WTC11 (cell line): ENCODE measurements at regions not wholly inside any gene's neighbourhood (a gene's known extent, or its start where the extent isn't known, plus 50 kb on each side); places are given as distances from the start of the nearest gene placed in this dataset.

ENCODE experiments used
- ATAC-seq: fragments of 200-7000 bp; cut with Tn5 transposase; 2 replicates; pipeline ENCODE4 v1.10.0; 2021; ENCODE audit warnings: mild to moderate bottlenecking, moderate library complexity
- CTCF ChIA-PET: fragments of 300-600 bp; sonication (Branson Sonifier 250); formaldehyde crosslinking; loops from one replicate; lab custom pipeline; 2021; ENCODE audit warnings: antibody characterized with exemption; lab: Charles Lee
- POLR2A ChIA-PET: fragments of 350-600 bp; sonication (Branson Sonifier 250); formaldehyde crosslinking; loops from one replicate; lab custom pipeline; 2021; ENCODE audit warnings: antibody characterized with exemption; lab: Charles Lee
- DNase-seq: peaks from one replicate; pipeline ENCODE4 v3.0.0; 2021; ENCODE audit warnings: low spot score
- H3K27ac Mint-ChIP-seq: 2 replicates; pipeline ENCODE4 v1.8.0; 2021; ENCODE audit warnings: mixed read lengths
- H3K27me3 Mint-ChIP-seq: 2 replicates; pipeline ENCODE4 v1.8.0; 2021; ENCODE audit warnings: low read depth, mild to moderate bottlenecking, moderate library complexity, mixed read lengths
- H3K36me3 Mint-ChIP-seq: 2 replicates; pipeline ENCODE4 v1.8.0; 2021; ENCODE audit warnings: mixed read lengths
- H3K4me1 Mint-ChIP-seq: 2 replicates; pipeline ENCODE4 v1.8.0; 2022; ENCODE audit warnings: mixed read lengths
- H3K4me3 Mint-ChIP-seq: 2 replicates; pipeline ENCODE4 v1.8.0; 2021; ENCODE audit warnings: mild to moderate bottlenecking, moderate library complexity, mixed read lengths
- H3K9me3 Mint-ChIP-seq: 2 replicates; pipeline ENCODE4 v1.8.0; 2021; ENCODE audit warnings: mixed read lengths
- ATF1 ChIP-seq: sonication (generic); formaldehyde crosslinking; IDR thresholded peaks from 2 replicates; pipeline ENCODE4 v1.8.1; 2023; ENCODE audit warnings: mild to moderate bottlenecking, moderate library complexity, missing genetic modification reagents
- CREB1 ChIP-seq: sonication (generic); formaldehyde crosslinking; IDR thresholded peaks from 2 replicates; pipeline ENCODE4 v1.8.0; 2023; ENCODE audit warnings: mild to moderate bottlenecking, missing genetic modification reagents
- ELF4 ChIP-seq: sonication (generic); formaldehyde crosslinking; IDR thresholded peaks from 2 replicates; pipeline ENCODE4 v1.8.1; 2022; ENCODE audit warnings: low read depth, mild to moderate bottlenecking, moderate library complexity, missing genetic modification reagents
- FOXJ3 ChIP-seq: sonication (generic); formaldehyde crosslinking; IDR thresholded peaks from 2 replicates; pipeline ENCODE4 v1.9.0; 2021; ENCODE audit warnings: missing genetic modification reagents, mild to moderate bottlenecking, borderline replicate concordance
- GRHL2 ChIP-seq: fragments of 250-450 bp; sonication (Bioruptor Pico); IDR thresholded peaks from 2 replicates; pipeline ENCODE4 v1.8.0; 2022; ENCODE audit warnings: mild to moderate bottlenecking, moderate library complexity; ENCODE audit not compliant: insufficient replicate concordance, severe bottlenecking
- OVOL2 ChIP-seq: fragments of 250-450 bp; sonication (Bioruptor Pico); IDR thresholded peaks from 2 replicates; pipeline ENCODE4 v1.9.0; 2021; ENCODE audit warnings: mild to moderate bottlenecking, borderline replicate concordance
- SMAD4 ChIP-seq: sonication (generic); formaldehyde crosslinking; IDR thresholded peaks from 2 replicates; pipeline ENCODE4 v1.8.0; 2022; ENCODE audit warnings: mild to moderate bottlenecking, missing genetic modification reagents
- ZBTB21 ChIP-seq: sonication (generic); formaldehyde crosslinking; IDR thresholded peaks from 2 replicates; pipeline ENCODE4 v1.8.1; 2023; ENCODE audit warnings: mild to moderate bottlenecking, missing genetic modification reagents, borderline replicate concordance
- ZNF317 ChIP-seq: sonication (generic); formaldehyde crosslinking; IDR thresholded peaks from 2 replicates; pipeline ENCODE4 v1.8.1; 2023; ENCODE audit warnings: low read depth, mild to moderate bottlenecking, moderate library complexity, missing genetic modification reagents, borderline replicate concordance
- ZNF416 ChIP-seq: fragments of 250-450 bp; sonication (Bioruptor Pico); IDR thresholded peaks from 2 replicates; pipeline ENCODE4 v1.9.0; 2021; ENCODE audit warnings: mild to moderate bottlenecking, inconsistent platforms
- ZNF671 ChIP-seq: fragments of 250-450 bp; sonication (Bioruptor Pico); IDR thresholded peaks from 2 replicates; pipeline ENCODE4 v1.8.0; 2021; ENCODE audit warnings: mild to moderate bottlenecking
- TF ChIP-seq, protein P1 (sequence below): sonication (generic); formaldehyde crosslinking; IDR thresholded peaks from 2 replicates; pipeline ENCODE4 v1.8.0; 2023; ENCODE audit warnings: missing genetic modification reagents, mild to moderate bottlenecking, borderline replicate concordance
- TF ChIP-seq, protein P2 (sequence below): sonication (generic); formaldehyde crosslinking; IDR thresholded peaks from 2 replicates; pipeline ENCODE4 v1.8.1; 2023; ENCODE audit warnings: mild to moderate bottlenecking, missing genetic modification reagents, moderate library complexity
- TF ChIP-seq, protein P3 (sequence below): sonication (generic); formaldehyde crosslinking; IDR thresholded peaks from 2 replicates; pipeline ENCODE4 v1.8.0; 2022; ENCODE audit warnings: mild to moderate bottlenecking, missing genetic modification reagents
- TF ChIP-seq, protein P4 (sequence below): fragments of 250-450 bp; sonication (Bioruptor Pico); IDR thresholded peaks from 2 replicates; pipeline ENCODE4 v1.9.0; 2021; ENCODE audit warnings: moderate library complexity, mild to moderate bottlenecking, inconsistent platforms, borderline replicate concordance

DNA sequence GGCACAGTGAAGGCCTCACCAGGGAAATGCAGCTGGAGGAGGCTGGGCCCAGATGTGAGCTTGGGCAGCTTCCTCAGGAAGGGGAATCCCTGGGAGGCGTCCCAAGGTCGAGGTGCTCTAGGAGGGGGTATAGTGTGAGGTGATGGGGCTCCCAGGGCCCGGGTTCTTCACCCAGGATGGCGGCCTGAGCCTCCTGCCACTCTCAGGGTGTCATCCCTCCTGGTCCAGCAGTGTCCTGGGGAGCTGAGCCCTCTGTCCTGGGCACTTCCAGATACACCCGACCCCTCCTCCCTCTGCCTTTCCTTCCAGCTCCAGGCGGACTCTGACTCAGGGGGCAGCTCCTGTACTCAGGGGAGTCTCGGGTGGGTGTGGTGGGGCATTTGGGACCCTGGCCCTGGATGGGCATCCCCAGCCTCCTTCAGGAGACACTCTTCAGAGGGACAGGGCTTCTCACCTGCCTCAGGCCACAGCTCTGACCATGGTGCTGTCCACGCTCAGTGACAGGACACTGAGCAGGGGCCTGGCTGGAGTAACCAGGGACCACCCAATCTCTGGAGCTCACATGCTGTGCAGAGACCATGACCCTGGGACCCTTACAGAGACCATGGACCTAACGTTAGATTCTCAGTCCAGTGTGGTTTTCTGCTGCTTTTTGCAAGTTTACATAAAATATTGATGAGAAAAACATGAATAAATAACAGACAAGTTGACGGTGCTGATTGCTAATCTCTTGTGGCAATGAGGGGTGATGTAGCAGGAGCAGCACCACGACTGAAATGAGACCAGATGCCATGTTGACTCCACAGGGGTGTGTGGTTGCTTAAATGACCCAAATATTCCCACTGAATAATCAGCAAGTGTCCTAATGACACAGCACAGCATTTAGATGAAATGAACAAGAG, 101.9 kb downstream of the GGTLC2 start:
- Mint-ChIP-seq H3K36me3 (no peaks in the 10 kb centered on the region), H3K4me1 (peaks cover 19% of the 10 kb centered on the region), H3K27me3 (peaks cover 91% of the 10 kb centered on the region), H3K27ac (no peak overlapping the region)
- POLR2A ChIA-PET: no interaction called here
- TF ChIP-seq ZNF416 (CRISPR knock-in tag) (no peak), SMAD4 (no peak)
- TF ChIP-seq, protein P1, sequence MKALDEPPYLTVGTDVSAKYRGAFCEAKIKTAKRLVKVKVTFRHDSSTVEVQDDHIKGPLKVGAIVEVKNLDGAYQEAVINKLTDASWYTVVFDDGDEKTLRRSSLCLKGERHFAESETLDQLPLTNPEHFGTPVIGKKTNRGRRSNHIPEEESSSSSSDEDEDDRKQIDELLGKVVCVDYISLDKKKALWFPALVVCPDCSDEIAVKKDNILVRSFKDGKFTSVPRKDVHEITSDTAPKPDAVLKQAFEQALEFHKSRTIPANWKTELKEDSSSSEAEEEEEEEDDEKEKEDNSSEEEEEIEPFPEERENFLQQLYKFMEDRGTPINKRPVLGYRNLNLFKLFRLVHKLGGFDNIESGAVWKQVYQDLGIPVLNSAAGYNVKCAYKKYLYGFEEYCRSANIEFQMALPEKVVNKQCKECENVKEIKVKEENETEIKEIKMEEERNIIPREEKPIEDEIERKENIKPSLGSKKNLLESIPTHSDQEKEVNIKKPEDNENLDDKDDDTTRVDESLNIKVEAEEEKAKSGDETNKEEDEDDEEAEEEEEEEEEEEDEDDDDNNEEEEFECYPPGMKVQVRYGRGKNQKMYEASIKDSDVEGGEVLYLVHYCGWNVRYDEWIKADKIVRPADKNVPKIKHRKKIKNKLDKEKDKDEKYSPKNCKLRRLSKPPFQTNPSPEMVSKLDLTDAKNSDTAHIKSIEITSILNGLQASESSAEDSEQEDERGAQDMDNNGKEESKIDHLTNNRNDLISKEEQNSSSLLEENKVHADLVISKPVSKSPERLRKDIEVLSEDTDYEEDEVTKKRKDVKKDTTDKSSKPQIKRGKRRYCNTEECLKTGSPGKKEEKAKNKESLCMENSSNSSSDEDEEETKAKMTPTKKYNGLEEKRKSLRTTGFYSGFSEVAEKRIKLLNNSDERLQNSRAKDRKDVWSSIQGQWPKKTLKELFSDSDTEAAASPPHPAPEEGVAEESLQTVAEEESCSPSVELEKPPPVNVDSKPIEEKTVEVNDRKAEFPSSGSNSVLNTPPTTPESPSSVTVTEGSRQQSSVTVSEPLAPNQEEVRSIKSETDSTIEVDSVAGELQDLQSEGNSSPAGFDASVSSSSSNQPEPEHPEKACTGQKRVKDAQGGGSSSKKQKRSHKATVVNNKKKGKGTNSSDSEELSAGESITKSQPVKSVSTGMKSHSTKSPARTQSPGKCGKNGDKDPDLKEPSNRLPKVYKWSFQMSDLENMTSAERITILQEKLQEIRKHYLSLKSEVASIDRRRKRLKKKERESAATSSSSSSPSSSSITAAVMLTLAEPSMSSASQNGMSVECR (CRISPR knock-in tag): no peak
- TF ChIP-seq, protein P2, sequence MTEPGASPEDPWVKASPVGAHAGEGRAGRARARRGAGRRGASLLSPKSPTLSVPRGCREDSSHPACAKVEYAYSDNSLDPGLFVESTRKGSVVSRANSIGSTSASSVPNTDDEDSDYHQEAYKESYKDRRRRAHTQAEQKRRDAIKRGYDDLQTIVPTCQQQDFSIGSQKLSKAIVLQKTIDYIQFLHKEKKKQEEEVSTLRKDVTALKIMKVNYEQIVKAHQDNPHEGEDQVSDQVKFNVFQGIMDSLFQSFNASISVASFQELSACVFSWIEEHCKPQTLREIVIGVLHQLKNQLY (CRISPR knock-in tag): no peak
- TF ChIP-seq, all 79 proteins: peak for 0
- Mint-ChIP-seq H3K9me3 (no peaks in the 10 kb centered on the region), H3K4me3 (no peak overlapping the region)
- ATAC-seq (no peak), DNase-seq (no peak)
- CTCF ChIA-PET: interaction anchor here (0.7 to 4.9 kb wide), 53 partner anchors 7 to 809 kb away, joined by 3 to 58 read pairs (median 6); no protein-coding TSS in a partner anchor

DNA sequence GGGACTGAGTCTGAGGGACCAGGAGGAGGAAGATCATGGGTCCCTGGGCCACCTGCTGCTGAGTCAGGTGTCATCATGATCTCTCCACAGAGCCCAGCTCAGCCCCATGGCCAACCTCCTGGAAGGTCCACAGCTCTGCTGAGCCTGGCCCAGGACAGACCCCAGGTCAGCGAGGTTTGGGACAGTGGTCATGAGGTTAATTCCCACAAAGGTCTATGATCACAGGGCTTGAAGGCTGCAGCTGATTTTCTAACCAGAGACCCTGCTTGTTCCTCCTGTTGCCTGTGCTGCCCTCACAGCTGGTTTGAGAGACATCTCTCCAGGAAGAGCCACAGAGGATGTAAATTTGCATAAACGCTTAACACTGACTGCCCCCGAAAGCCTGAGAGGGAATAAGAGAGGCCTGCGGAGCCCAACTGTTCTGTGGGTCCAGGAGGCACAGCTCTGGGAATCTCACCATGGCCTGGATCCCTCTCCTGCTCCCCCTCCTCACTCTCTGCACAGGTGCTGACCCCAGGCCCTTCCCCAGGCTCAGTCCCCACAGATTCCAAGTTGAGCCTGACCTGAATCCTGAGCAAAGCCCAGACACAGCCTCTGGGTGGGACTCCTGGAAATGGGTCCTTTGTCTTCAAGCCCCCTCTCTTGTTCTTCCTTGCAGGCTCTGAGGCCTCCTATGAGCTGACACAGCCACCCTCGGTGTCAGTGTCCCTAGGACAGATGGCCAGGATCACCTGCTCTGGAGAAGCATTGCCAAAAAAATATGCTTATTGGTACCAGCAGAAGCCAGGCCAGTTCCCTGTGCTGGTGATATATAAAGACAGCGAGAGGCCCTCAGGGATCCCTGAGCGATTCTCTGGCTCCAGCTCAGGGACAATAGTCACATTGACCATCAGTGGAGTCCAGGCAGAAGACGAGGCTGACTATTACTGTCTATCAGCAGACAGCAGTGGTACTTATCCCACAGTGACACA, 102.8 kb downstream of the GGTLC2 start:
- ChIA-PET CTCF (interaction anchor here (0.7 to 4.8 kb wide), 15 partner anchors 13 to 323 kb away, joined by 3 to 58 read pairs (median 5); no protein-coding TSS in a partner anchor), POLR2A (no interaction called here)
- no peaks in the 10 kb centered on the region for H3K9me3 Mint-ChIP-seq
- ATAC-seq: no peak; the same call in 1 of the 2 replicates
- H3K27ac Mint-ChIP-seq: no peak overlapping the region
- H3K4me1 Mint-ChIP-seq: peaks cover 19% of the 10 kb centered on the region
- H3K27me3 Mint-ChIP-seq: peaks cover 90% of the 10 kb centered on the region
- H3K36me3 Mint-ChIP-seq: no peaks in the 10 kb centered on the region
- no peak for TF ChIP-seq ZNF317 (CRISPR knock-in tag)
- TF ChIP-seq, protein P1 (CRISPR knock-in tag): no peak
- DNase-seq: no peak
- H3K4me3 Mint-ChIP-seq: no peak overlapping the region

DNA sequence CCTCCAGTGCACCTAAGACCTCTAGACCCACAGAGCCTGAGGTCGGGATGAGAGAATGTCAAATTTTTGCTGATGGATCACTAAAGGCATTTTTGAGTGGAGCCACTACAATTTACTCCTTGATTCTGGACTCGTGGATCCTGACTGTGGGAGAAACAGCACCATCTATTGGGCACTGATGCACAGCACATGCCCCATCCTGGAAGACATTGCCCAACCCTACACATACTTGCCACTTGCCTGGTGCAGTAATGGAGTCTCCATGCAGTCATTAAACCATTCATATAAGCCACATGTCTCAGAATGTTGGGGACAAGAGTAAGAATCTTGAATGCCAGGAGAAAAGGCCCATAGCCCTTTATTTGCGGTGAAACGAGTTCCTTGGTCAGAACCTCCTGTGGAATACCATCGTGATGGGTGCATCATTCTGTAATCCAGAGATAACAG, 103.9 kb downstream of the GGTLC2 start:
- Mint-ChIP-seq H3K27ac (no peak overlapping the region), H3K4me3 (no peak overlapping the region), H3K4me1 (peaks cover 19% of the 10 kb centered on the region), H3K27me3 (peaks cover 90% of the 10 kb centered on the region), H3K36me3 (no peaks in the 10 kb centered on the region), H3K9me3 (no peaks in the 10 kb centered on the region)
- peak; percentile 68 for ATAC-seq
- DNase-seq: peak; percentile 51
- POLR2A ChIA-PET: no interaction called here
- CTCF ChIA-PET: interaction anchor here (1.0 kb wide), 1 partner anchor 28 kb away, joined by 4 read pairs; no protein-coding TSS in a partner anchor
- TF ChIP-seq, protein P3, sequence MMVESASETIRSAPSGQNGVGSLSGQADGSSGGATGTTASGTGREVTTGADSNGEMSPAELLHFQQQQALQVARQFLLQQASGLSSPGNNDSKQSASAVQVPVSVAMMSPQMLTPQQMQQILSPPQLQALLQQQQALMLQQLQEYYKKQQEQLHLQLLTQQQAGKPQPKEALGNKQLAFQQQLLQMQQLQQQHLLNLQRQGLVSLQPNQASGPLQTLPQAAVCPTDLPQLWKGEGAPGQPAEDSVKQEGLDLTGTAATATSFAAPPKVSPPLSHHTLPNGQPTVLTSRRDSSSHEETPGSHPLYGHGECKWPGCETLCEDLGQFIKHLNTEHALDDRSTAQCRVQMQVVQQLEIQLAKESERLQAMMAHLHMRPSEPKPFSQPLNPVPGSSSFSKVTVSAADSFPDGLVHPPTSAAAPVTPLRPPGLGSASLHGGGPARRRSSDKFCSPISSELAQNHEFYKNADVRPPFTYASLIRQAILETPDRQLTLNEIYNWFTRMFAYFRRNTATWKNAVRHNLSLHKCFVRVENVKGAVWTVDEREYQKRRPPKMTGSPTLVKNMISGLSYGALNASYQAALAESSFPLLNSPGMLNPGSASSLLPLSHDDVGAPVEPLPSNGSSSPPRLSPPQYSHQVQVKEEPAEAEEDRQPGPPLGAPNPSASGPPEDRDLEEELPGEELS (CRISPR knock-in tag): no peak
- TF ChIP-seq GRHL2 (CRISPR knock-in tag) (no peak), ATF1 (CRISPR knock-in tag) (no peak), ELF4 (CRISPR knock-in tag) (no peak), ZNF671 (CRISPR knock-in tag) (no peak), CREB1 (CRISPR knock-in tag) (no peak), ZBTB21 (CRISPR knock-in tag) (no peak), OVOL2 (CRISPR knock-in tag) (no peak), FOXJ3 (no peak)
- TF ChIP-seq, protein P4, sequence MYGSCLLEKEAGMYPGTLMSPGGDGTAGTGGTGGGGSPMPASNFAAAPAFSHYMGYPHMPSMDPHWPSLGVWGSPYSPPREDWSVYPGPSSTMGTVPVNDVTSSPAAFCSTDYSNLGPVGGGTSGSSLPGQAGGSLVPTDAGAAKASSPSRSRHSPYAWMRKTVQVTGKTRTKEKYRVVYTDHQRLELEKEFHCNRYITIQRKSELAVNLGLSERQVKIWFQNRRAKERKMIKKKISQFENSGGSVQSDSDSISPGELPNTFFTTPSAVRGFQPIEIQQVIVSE (CRISPR knock-in tag): no peak
